K562 (cell line): ENCODE measurements at regions not wholly inside any gene's neighbourhood (a gene's known extent, or its start where the extent isn't known, plus 50 kb on each side); places are given as distances from the start of the nearest gene placed in this dataset.

Experiments
- ATAC-seq: fragments of 200-7000 bp; cut with Tn5 transposase; 3 replicates; pipeline ENCODE4 v1.9.1; 2020; ENCODE audit warnings: moderate library complexity
- BruUV-seq: library from RNA; stranded (reverse); fragments of 400-500 nt; replicated peaks from 2 replicates; lab custom pipeline; 2021; lab: Mats Ljungman, UMichigan
- CTCF ChIA-PET: fragments of 300-600 bp; formaldehyde crosslinking; extraction: SDS; loops from one replicate; lab custom pipeline; 2021; ENCODE audit warnings: low intra/inter-chr PET ratio; lab: Yijun Ruan, JAX
- POLR2A ChIA-PET: fragments of 300-600, 350-650 bp; sonication (Branson Sonifier 250); formaldehyde crosslinking; extraction: SDS; loops from one replicate; lab custom pipeline; 2021; ENCODE audit warnings: antibody characterized with exemption, inconsistent platforms; lab: Yijun Ruan, JAX
- DNase-seq, 4 experiments: peaks; one replicate each; pipeline versions ENCODE4 v3.0.0 to v3.0.0-alpha.2; 2011 to 2018; ENCODE audit warnings: low spot score in 3 of 4, mixed read lengths in 3 of 4; ENCODE audit errors: extremely low read depth in 1 of 4
- FAIRE-seq: peaks from 2 replicates; lab custom pipeline; 2011; peaks lifted over from hg19 to GRCh38; lab: Jason Lieb, UNC
- H2AFZ ChIP-seq: 2 replicates; pipeline ENCODE4 v1.6.0; 2011; ENCODE audit warnings: low read depth, low read length, control low read depth, inconsistent platforms
- H3K27ac ChIP-seq: fragments of 200-600 bp; 3 replicates; pipeline ENCODE4 v1.8.0; 2011; ENCODE audit warnings: low read depth, mild to moderate bottlenecking, control low read depth, inconsistent platforms, low read length, moderate library complexity, mixed read lengths; ENCODE audit errors: extremely low read depth
- H3K27me3 ChIP-seq, 2 experiments: fragments of 300-600 bp in 1 of 2; 2 replicates in 1 of 2; 3 replicates in 1 of 2; pipeline versions ENCODE4 v1.6.0 to v1.8.0; 2011; ENCODE audit warnings: inconsistent platforms in 2 of 2, low read length in 2 of 2, mild to moderate bottlenecking in 1 of 2, mixed read lengths in 1 of 2, moderate library complexity in 1 of 2; ENCODE audit not compliant: control insufficient read depth in 2 of 2, insufficient read depth in 2 of 2
- H3K36me3 ChIP-seq: fragments of 300-600 bp; 3 replicates; pipeline ENCODE4 v1.8.0; 2011; ENCODE audit warnings: mild to moderate bottlenecking, low read length, inconsistent platforms; ENCODE audit not compliant: control insufficient read depth, insufficient read depth
- H3K4me1 ChIP-seq, 2 experiments: fragments of 200-600 bp in 1 of 2; replicated peaks in 1 of 2; 2 replicates in 1 of 2; 3 replicates in 1 of 2; pipeline versions ENCODE4 v1.5.1 to v1.8.0; 2011; ENCODE audit warnings: inconsistent platforms in 2 of 2, low read length in 2 of 2, mild to moderate bottlenecking in 1 of 2, mixed read lengths in 1 of 2, moderate library complexity in 1 of 2; ENCODE audit not compliant: control insufficient read depth in 2 of 2, insufficient read depth in 2 of 2
- H3K4me2 ChIP-seq: 2 replicates; pipeline ENCODE4 v1.6.1; 2011; ENCODE audit warnings: low read length, control low read depth, inconsistent platforms, mixed read lengths; ENCODE audit not compliant: insufficient read depth
- H3K4me3 ChIP-seq: fragments of 200-600 bp; sonication (generic), shearing (Covaris generic); 2 replicates; pipeline ENCODE4 v1.5.1; 2016; ENCODE audit warnings: control low read depth, inconsistent platforms
- H3K79me2 ChIP-seq: fragments of 200-600 bp; 3 replicates; pipeline ENCODE4 v1.8.0; 2011; ENCODE audit warnings: low read length, inconsistent platforms; ENCODE audit not compliant: control insufficient read depth, insufficient read depth
- H3K9ac ChIP-seq, 2 experiments: 2 replicates each; pipeline versions ENCODE4 v1.6.0 to v1.6.1; 2011; ENCODE audit warnings: low read depth in 2 of 2, low read length in 2 of 2, control low read depth in 1 of 2, inconsistent platforms in 1 of 2, mild to moderate bottlenecking in 1 of 2, mixed read lengths in 1 of 2; ENCODE audit not compliant: insufficient read depth in 1 of 2
- H3K9me1 ChIP-seq: one replicate; pipeline ENCODE4 v1.6.0; 2011; ENCODE audit warnings: inconsistent platforms, mild to moderate bottlenecking, low read length, moderate library complexity; ENCODE audit not compliant: control insufficient read depth, insufficient read depth
- H3K9me3 ChIP-seq: replicated peaks from 2 replicates; pipeline ENCODE4 v1.5.1; 2011; ENCODE audit warnings: low read depth, low read length, inconsistent platforms; ENCODE audit not compliant: control insufficient read depth, insufficient read depth
- H4K20me1 ChIP-seq: replicated peaks from 2 replicates; pipeline ENCODE4 v1.6.1; 2011; ENCODE audit warnings: low read length, inconsistent platforms, mixed read lengths; ENCODE audit not compliant: control insufficient read depth, insufficient read depth
- CBFA2T2 ChIP-seq: fragments of 450-650 bp; conservative IDR thresholded peaks from 2 replicates; pipeline ENCODE4 v1.6.1; 2017; ENCODE audit warnings: mild to moderate bottlenecking
- E2F4 ChIP-seq: sonication (generic); formaldehyde crosslinking; IDR thresholded peaks from 2 replicates; pipeline ENCODE4 v1.8.0; 2022; ENCODE audit warnings: mild to moderate bottlenecking, low read depth, missing genetic modification reagents
- HDGF ChIP-seq: fragments of 450-650 bp; IDR thresholded peaks from 2 replicates; pipeline ENCODE4 v1.6.1; 2016
- KLF1 ChIP-seq: fragments of 450-650 bp; IDR thresholded peaks from 2 replicates; pipeline ENCODE4 v1.6.1; 2016; ENCODE audit warnings: missing genetic modification characterization, missing compliant biosample characterization
- MAFG ChIP-seq: fragments of 450-650 bp; conservative IDR thresholded peaks from 2 replicates; pipeline ENCODE4 v1.6.1; 2016; ENCODE audit warnings: missing genetic modification characterization, missing compliant biosample characterization
- MCM2 ChIP-seq: fragments of 450-650 bp; IDR thresholded peaks from 2 replicates; pipeline ENCODE4 v1.6.1; 2017; ENCODE audit warnings: low read depth, mild to moderate bottlenecking
- NFATC3 ChIP-seq: fragments of 450-650 bp; IDR thresholded peaks from 2 replicates; pipeline ENCODE4 v1.6.1; 2017; ENCODE audit warnings: mild to moderate bottlenecking
- RREB1 ChIP-seq: fragments of 250-450 bp; sonication (Bioruptor Pico); IDR thresholded peaks from 2 replicates; pipeline ENCODE4 v1.4.0; 2020
- SMAD1 ChIP-seq: fragments of 150-350 bp; IDR thresholded peaks from 2 replicates; pipeline ENCODE4 v1.6.1; 2014; ENCODE audit warnings: low read length, low read depth; ENCODE audit not compliant: partially characterized antibody
- SNRNP70 ChIP-seq: fragments of 200-400 bp; formaldehyde crosslinking; optimal IDR thresholded peaks from 2 replicates; pipeline ENCODE3; 2017; ENCODE audit warnings: low read depth, low read length
- ZBTB17 ChIP-seq: fragments of 450-650 bp; formaldehyde crosslinking; IDR thresholded peaks from 2 replicates; pipeline ENCODE4 v1.4.0; 2020; ENCODE audit warnings: mild to moderate bottlenecking
- ZFP36 ChIP-seq: fragments of 150-350 bp; IDR thresholded peaks from 2 replicates; pipeline ENCODE4 v1.6.1; 2018; ENCODE audit warnings: low read length, low read depth; ENCODE audit not compliant: partially characterized antibody
- ZNF133 ChIP-seq: fragments of 250-450 bp; sonication (Bioruptor Pico); IDR thresholded peaks from 2 replicates; pipeline ENCODE4 v1.4.0; 2020; ENCODE audit warnings: mild to moderate bottlenecking
- ZNF175 ChIP-seq: fragments of 200-800 bp; sonication (Bioruptor generic); IDR thresholded peaks from 2 replicates; pipeline ENCODE4 v1.6.1; 2016; ENCODE audit warnings: low read depth, mild to moderate bottlenecking, missing genetic modification characterization, missing compliant biosample characterization
- ZNF232 ChIP-seq: sonication (generic); formaldehyde crosslinking; IDR thresholded peaks from 2 replicates; pipeline ENCODE4 v1.8.0; 2022; ENCODE audit warnings: mild to moderate bottlenecking, missing genetic modification reagents
- ZNF436 ChIP-seq: fragments of 250-450, 450-650 bp; sonication (Bioruptor Pico); formaldehyde crosslinking; IDR thresholded peaks from 2 replicates; pipeline ENCODE4 v1.7.0; 2020; ENCODE audit warnings: mild to moderate bottlenecking
- ZNF695 ChIP-seq: fragments of 450-650 bp; formaldehyde crosslinking; IDR thresholded peaks from 2 replicates; pipeline ENCODE4 v1.4.0; 2020; ENCODE audit warnings: mild to moderate bottlenecking, moderate library complexity
- ZNF696 ChIP-seq: fragments of 250-450 bp; sonication (Bioruptor Pico); conservative IDR thresholded peaks from 2 replicates; pipeline ENCODE4 v1.4.0; 2020; ENCODE audit warnings: mild to moderate bottlenecking, moderate library complexity
- WGBS: fragments of 100-300 bp; shearing (Covaris generic); methylation state at CpG from one replicate; pipeline ENCODE4 v1.1.6; 2016; ENCODE audit warnings: low coverage, mixed read lengths; ENCODE audit not compliant: insufficient coverage; ENCODE audit errors: missing lambda C conversion rate; 5-methylcytosine and 5-hydroxymethylcytosine counted together
- in situ Hi-C: fragments of 300-500 bp; cut with MboI; formaldehyde crosslinking; loops from 4 replicates; pipeline ENCODE4 v1.15.0; 2018; ENCODE audit warnings: inconsistent platforms, mixed read lengths
- intact Hi-C: fragments of 100-400 bp; cut with micrococcal nuclease; formaldehyde crosslinking; loops from 2 replicates; pipeline ENCODE4 v1.14.2; 2022

GRCh38 chr18:78665644-78666043 lies 314.0 kb upstream of the SALL3 start:
- H3K9me1 ChIP-seq: no peaks in the 10 kb centered on the region
- no peaks in the 10 kb centered on the region for H3K79me2 ChIP-seq
- no peaks in the 10 kb centered on the region for H3K9me3 ChIP-seq
- DNase-seq (no peak), FAIRE-seq (no peak), ATAC-seq (no peak)
- ChIA-PET POLR2A (no interaction called here), CTCF (no interaction called here)
- H2AFZ ChIP-seq: no peak overlapping the region
- BruUV-seq: no TSS peak
- H3K4me2 ChIP-seq: no peak overlapping the region
- TF ChIP-seq SMAD1 (no peak), NFATC3 (no peak), ZBTB17 (CRISPR knock-in tag) (no peak), ZNF695 (CRISPR knock-in tag) (no peak), SNRNP70 (no peak), MAFG (tag) (no peak), ZNF133 (CRISPR knock-in tag) (no peak), CBFA2T2 (no peak), HDGF (no peak), ZNF175 (CRISPR knock-in tag) (no peak), RREB1 (CRISPR knock-in tag) (no peak), ZNF232 (CRISPR knock-in tag) (no peak), ZFP36 (no peak), ZNF436 (CRISPR knock-in tag) (no peak), E2F4 (CRISPR knock-in tag) (no peak), KLF1 (tag) (no peak), ZNF696 (CRISPR knock-in tag) (no peak), MCM2 (no peak)
- H3K4me1 ChIP-seq: no peaks in the 10 kb centered on the region
- H3K9ac ChIP-seq: no peak overlapping the region
- H4K20me1 ChIP-seq: no peaks in the 10 kb centered on the region
- 1% methylated on average over 10 of the region's 10 CpGs for WGBS
- intact Hi-C loops (no loop called here), in situ Hi-C loops (no loop called here)
- H3K27ac ChIP-seq: no peak overlapping the region
- no peak overlapping the region for H3K4me3 ChIP-seq
- peaks cover 0 to 16% of the 10 kb centered on the region in 2 experiments; a peak in 2 of 5 replicates for H3K27me3 ChIP-seq
- no peaks in the 10 kb centered on the region for H3K36me3 ChIP-seq
